Activated CD4-positive, alpha-beta T cell treated with anti-CD3 and anti-CD28 coated beads for 36 hours (primary cell): ENCODE measurements at regions not wholly inside any gene's neighbourhood (a gene's known extent, or its start where the extent isn't known, plus 50 kb on each side); places are given as distances from the start of the nearest gene placed in this dataset.
"Not testable (repeated sequence)": the region's sequence is repeated elsewhere in the genome, so short reads cannot be mapped to it uniquely, and the experiment has no call there.

ENCODE experiments used
- ATAC-seq: fragments of 200-7000 bp; cut with Tn5 transposase; one replicate; pipeline ENCODE4 v1.10.0; 2021; ENCODE audit warnings: mild to moderate bottlenecking, moderate library complexity
- CTCF ChIA-PET: fragments of 350-600 bp; sonication (Branson Sonifier 250); formaldehyde crosslinking; loops from one replicate; lab custom pipeline; 2021; ENCODE audit warnings: antibody characterized with exemption; lab: Charles Lee
- POLR2A ChIA-PET: fragments of 350-600 bp; sonication (Branson Sonifier 250); formaldehyde crosslinking; loops from one replicate; lab custom pipeline; 2021; ENCODE audit warnings: antibody characterized with exemption, inconsistent platforms; lab: Charles Lee
- DNase-seq: peaks from one replicate; pipeline ENCODE4 v3.0.0-alpha.2; 2020
- H3K27ac Mint-ChIP-seq: one replicate; pipeline ENCODE4 v1.8.0; 2021; ENCODE audit warnings: mixed read lengths
- H3K27me3 Mint-ChIP-seq: one replicate; pipeline ENCODE4 v1.8.0; 2021; ENCODE audit warnings: mixed read lengths
- H3K36me3 Mint-ChIP-seq: one replicate; pipeline ENCODE4 v1.8.0; 2021; ENCODE audit warnings: low read depth, mixed read lengths
- H3K4me1 Mint-ChIP-seq: one replicate; pipeline ENCODE4 v1.8.0; 2021; ENCODE audit warnings: mixed read lengths
- H3K4me3 Mint-ChIP-seq: one replicate; pipeline ENCODE4 v1.8.0; 2021; ENCODE audit warnings: mild to moderate bottlenecking, moderate library complexity, mixed read lengths
- H3K9me3 Mint-ChIP-seq: one replicate; pipeline ENCODE4 v1.8.0; 2021; ENCODE audit warnings: low read depth, mixed read lengths
- intact Hi-C, 2 experiments: fragments of 100-400 bp; cut with DNase I in 1 of 2; cut with micrococcal nuclease in 1 of 2; formaldehyde crosslinking; loops; one replicate each; pipeline versions ENCODE4 v1.14.2 to v1.15.1; 2022 to 2024; cut with DNase I, micrococcal nuclease

DNA sequence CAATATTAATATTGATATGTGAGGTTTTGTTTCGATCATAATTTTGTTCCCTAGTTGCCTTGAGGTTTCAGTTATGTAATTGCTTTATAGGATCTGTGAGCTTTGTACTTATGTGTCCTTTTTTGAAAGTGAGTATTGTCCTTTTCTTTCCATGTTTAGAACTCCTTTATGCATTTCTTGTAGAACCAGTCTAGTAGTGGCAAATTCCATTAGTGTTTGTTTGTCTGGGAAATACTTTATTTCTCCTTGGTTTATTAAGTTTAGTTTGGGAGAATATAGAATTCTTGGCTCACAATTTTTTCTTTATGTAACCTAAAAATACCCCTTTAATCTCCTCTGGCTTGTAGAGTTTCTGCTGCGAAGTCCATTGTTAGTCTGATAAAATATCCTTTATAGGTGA, 127.5 kb upstream of the KITLG start:
- POLR2A ChIA-PET: no interaction called here
- H3K27me3 Mint-ChIP-seq: no peaks in the 10 kb centered on the region

GRCh38 chr12:88706286-88706685, 126.0 kb upstream of the KITLG start:
- Mint-ChIP-seq H3K4me3 (no peak overlapping the region), H3K36me3 (no peaks in the 10 kb centered on the region), H3K27ac (no peak overlapping the region), H3K4me1 (no peaks in the 10 kb centered on the region), H3K27me3 (no peaks in the 10 kb centered on the region), H3K9me3 (peaks cover 7% of the 10 kb centered on the region)
- POLR2A ChIA-PET: no interaction called here
- DNase-seq (no peak), ATAC-seq (no peak)
- intact Hi-C loops: no loop called here
- CTCF ChIA-PET: no interaction called here

More for the DNA sequence above, 127.5 kb upstream of the KITLG start:
- no peak for ATAC-seq
- Mint-ChIP-seq H3K4me1 (no peaks in the 10 kb centered on the region), H3K9me3 (peaks cover 7% of the 10 kb centered on the region), H3K4me3 (no peak overlapping the region), H3K36me3 (no peaks in the 10 kb centered on the region), H3K27ac (no peak overlapping the region)
- intact Hi-C loops: no loop called here
- no peak for DNase-seq
- CTCF ChIA-PET: no interaction called here

DNA sequence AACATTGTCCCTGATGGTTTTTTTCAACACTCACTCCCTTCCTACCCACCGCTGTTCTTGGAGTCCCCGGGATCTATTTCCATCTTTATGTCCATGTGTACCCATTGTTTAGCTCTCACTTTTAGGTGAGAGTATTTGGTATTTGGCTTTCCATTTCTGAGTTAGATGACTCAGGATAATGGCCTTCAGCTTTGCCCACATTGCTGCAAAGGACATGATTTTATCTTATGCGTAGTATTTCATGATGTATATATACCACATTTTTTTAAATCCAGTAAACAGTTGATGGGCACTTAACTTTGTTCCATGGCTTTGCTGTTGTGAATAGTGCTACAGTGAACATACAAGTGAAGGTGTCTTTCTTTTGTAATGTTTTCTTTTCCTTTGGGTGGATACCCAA, 123.5 kb upstream of the KITLG start:
- intact Hi-C loops: no loop called here
- H3K27ac Mint-ChIP-seq: no peak overlapping the region
- POLR2A ChIA-PET: no interaction called here
- peaks cover 7% of the 10 kb centered on the region for H3K9me3 Mint-ChIP-seq
- DNase-seq: no peak
- ATAC-seq: no peak
- no peaks in the 10 kb centered on the region for H3K4me1 Mint-ChIP-seq
- no peaks in the 10 kb centered on the region for H3K27me3 Mint-ChIP-seq
- H3K4me3 Mint-ChIP-seq: no peak overlapping the region
- CTCF ChIA-PET: no interaction called here
- H3K36me3 Mint-ChIP-seq: no peaks in the 10 kb centered on the region

DNA sequence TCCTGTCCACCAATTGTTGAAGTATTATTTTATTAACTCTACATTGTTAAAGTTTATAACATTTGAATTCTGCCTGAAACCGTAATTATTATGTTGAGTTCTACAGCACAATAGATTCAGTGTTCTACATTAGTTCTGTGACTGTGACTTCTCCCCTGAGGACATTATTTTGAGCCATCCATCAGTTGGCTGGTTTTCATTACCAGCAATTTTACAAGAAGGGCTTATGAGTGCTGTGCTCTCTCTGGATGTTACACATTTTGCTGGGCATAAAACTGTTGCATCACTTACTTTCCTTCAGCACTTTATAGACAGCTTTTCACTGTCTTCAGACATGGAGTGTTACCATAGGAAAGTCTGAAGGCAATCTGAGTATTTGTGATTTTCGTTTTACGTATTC, 118.2 kb upstream of the KITLG start:
- CTCF ChIA-PET: no interaction called here
- no peak overlapping the region for H3K27ac Mint-ChIP-seq
- ATAC-seq (no peak), DNase-seq (no peak)
- H3K4me1 Mint-ChIP-seq: no peaks in the 10 kb centered on the region
- intact Hi-C loops: no loop called here
- peaks cover 3% of the 10 kb centered on the region for H3K9me3 Mint-ChIP-seq
- H3K36me3 Mint-ChIP-seq: no peaks in the 10 kb centered on the region
- no peak overlapping the region for H3K4me3 Mint-ChIP-seq
- POLR2A ChIA-PET: no interaction called here
- H3K27me3 Mint-ChIP-seq: no peaks in the 10 kb centered on the region

- intact Hi-C loops: no loop called here
- ChIA-PET CTCF (no interaction called here), POLR2A (interaction anchor here (0.6 kb wide), 1 partner anchor 1383 kb away, joined by 3 read pairs; no protein-coding TSS in a partner anchor)
- H3K4me1 Mint-ChIP-seq: no peaks in the 10 kb centered on the region
- no peaks in the 10 kb centered on the region for H3K27me3 Mint-ChIP-seq
- H3K27ac Mint-ChIP-seq: no peak overlapping the region
- DNase-seq (no peak), ATAC-seq (no peak)
- no peaks in the 10 kb centered on the region for H3K36me3 Mint-ChIP-seq
- peaks cover 5% of the 10 kb centered on the region for H3K9me3 Mint-ChIP-seq
- no peak overlapping the region for H3K4me3 Mint-ChIP-seq
Measured at GRCh38 chr12:88693837-88694445, 113.7 kb upstream of the KITLG start.

GRCh38 chr12:88691811-88692210, 111.5 kb upstream of the KITLG start:
- H3K27ac Mint-ChIP-seq: no peak overlapping the region
- intact Hi-C loops: no loop called here
- no peaks in the 10 kb centered on the region for H3K27me3 Mint-ChIP-seq
- H3K9me3 Mint-ChIP-seq: peaks cover 5% of the 10 kb centered on the region
- CTCF ChIA-PET: no interaction called here
- H3K36me3 Mint-ChIP-seq: no peaks in the 10 kb centered on the region
- no peak overlapping the region for H3K4me3 Mint-ChIP-seq
- DNase-seq (no peak), ATAC-seq (no peak)
- no peaks in the 10 kb centered on the region for H3K4me1 Mint-ChIP-seq
- POLR2A ChIA-PET: no interaction called here

DNA sequence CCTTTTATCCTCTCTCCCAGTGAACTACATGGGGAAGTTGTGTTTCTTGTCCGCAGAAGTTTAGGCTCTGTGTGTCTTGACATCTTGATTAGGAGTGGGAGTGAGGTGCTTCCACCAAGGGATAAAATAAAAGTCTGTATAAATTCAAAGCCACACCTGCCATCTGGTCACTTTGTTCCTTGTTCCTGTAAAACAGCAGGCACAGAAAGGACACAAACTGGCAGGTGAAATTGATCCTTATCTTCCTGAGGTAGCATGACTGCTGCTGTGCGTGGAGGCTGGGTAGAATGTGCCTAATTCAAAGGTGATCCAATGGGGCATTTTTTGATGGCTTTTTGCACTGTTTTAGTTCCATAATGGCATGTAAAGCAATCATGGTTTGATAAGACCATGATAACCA, 104.3 kb upstream of the KITLG start:
- Mint-ChIP-seq H3K4me1 (no peaks in the 10 kb centered on the region), H3K27me3 (no peaks in the 10 kb centered on the region), H3K9me3 (no peaks in the 10 kb centered on the region), H3K27ac (no peak overlapping the region), H3K4me3 (no peak overlapping the region), H3K36me3 (no peaks in the 10 kb centered on the region)
- ChIA-PET CTCF (no interaction called here), POLR2A (no interaction called here)
- no peak for ATAC-seq
- intact Hi-C loops: no loop called here
- DNase-seq: no peak

DNA sequence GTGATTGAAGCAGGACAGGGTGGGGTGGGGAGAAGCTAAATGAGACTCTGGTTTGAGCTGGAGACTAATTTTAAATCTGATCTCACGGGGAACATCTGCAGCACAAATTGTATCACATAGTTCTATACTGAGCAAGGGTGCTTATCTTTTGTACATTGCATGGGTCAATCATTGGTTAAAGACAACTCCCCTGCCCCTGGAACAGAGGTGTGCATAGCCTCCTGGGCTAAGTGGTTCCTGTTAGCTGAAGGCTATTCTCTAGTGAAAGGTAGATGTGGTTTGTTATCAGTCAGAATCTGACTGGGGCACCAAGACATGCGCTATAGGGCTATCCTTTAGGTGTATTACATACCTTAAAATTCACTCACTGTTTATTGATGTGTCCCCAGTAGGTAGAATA, 103.9 kb upstream of the KITLG start:
- DNase-seq (no peak), ATAC-seq (no peak)
- no peaks in the 10 kb centered on the region for H3K27me3 Mint-ChIP-seq
- no peaks in the 10 kb centered on the region for H3K36me3 Mint-ChIP-seq
- H3K4me1 Mint-ChIP-seq: no peaks in the 10 kb centered on the region
- ChIA-PET POLR2A (no interaction called here), CTCF (no interaction called here)
- no peak overlapping the region for H3K4me3 Mint-ChIP-seq
- no peak overlapping the region for H3K27ac Mint-ChIP-seq
- H3K9me3 Mint-ChIP-seq: no peaks in the 10 kb centered on the region
- intact Hi-C loops: no loop called here

DNA sequence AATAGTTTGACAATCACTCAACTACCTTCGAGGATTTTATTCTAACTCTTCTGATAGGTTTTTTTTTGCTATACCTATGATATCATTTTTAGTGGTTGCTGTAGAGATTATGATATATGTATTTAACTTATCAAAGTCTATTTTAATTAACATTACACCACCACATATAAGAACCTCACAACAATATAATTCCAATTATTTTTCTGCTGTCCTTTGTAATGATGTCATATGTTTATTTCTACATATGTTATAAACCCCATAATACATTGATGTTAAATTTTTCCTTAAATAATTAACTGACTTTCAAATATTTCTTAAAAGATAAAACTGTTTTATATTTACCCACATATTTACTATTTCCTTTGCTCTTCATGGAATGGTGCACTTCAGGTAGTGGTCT, 103.4 kb upstream of the KITLG start:
- intact Hi-C loops: no loop called here
- ATAC-seq (no peak), DNase-seq (no peak)
- no peaks in the 10 kb centered on the region for H3K9me3 Mint-ChIP-seq
- no peak overlapping the region for H3K27ac Mint-ChIP-seq
- H3K27me3 Mint-ChIP-seq: no peaks in the 10 kb centered on the region
- H3K36me3 Mint-ChIP-seq: no peaks in the 10 kb centered on the region
- H3K4me1 Mint-ChIP-seq: no peaks in the 10 kb centered on the region
- POLR2A ChIA-PET: no interaction called here
- CTCF ChIA-PET: no interaction called here
- H3K4me3 Mint-ChIP-seq: no peak overlapping the region

GRCh38 chr12:88681271-88681670, 101.0 kb upstream of the KITLG start:
- no peaks in the 10 kb centered on the region for H3K27me3 Mint-ChIP-seq
- POLR2A ChIA-PET: no interaction called here
- H3K27ac Mint-ChIP-seq: no peak overlapping the region
- no peaks in the 10 kb centered on the region for H3K9me3 Mint-ChIP-seq
- no peaks in the 10 kb centered on the region for H3K4me1 Mint-ChIP-seq
- no peaks in the 10 kb centered on the region for H3K36me3 Mint-ChIP-seq
- CTCF ChIA-PET: no interaction called here
- intact Hi-C loops: no loop called here
- ATAC-seq (no peak), DNase-seq (no peak)
- H3K4me3 Mint-ChIP-seq: no peak overlapping the region

DNA sequence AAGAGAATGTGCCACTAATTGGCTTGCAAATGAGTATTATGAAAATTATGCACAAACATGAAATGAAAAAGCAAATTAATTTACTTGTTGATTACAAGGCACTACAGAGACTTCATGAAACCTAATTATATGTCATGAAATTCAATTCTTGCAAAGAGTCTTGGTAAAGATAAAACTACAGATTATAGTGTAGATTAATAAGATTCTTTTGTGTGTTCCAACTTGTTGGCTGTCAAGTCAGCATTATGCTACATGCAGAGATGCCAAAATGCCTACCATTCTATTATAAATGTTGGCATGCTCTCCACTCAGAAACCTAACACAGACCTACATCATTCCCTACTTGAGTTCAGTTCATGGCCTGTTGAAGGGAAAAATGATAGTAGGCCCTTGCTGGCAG, 97.2 kb upstream of the KITLG start:
- ATAC-seq (no peak), DNase-seq (no peak)
- no peaks in the 10 kb centered on the region for H3K27me3 Mint-ChIP-seq
- H3K4me1 Mint-ChIP-seq: no peaks in the 10 kb centered on the region
- H3K27ac Mint-ChIP-seq: no peak overlapping the region
- no peaks in the 10 kb centered on the region for H3K36me3 Mint-ChIP-seq
- POLR2A ChIA-PET: no interaction called here
- no peaks in the 10 kb centered on the region for H3K9me3 Mint-ChIP-seq
- CTCF ChIA-PET: no interaction called here
- intact Hi-C loops: no loop called here
- no peak overlapping the region for H3K4me3 Mint-ChIP-seq

DNA sequence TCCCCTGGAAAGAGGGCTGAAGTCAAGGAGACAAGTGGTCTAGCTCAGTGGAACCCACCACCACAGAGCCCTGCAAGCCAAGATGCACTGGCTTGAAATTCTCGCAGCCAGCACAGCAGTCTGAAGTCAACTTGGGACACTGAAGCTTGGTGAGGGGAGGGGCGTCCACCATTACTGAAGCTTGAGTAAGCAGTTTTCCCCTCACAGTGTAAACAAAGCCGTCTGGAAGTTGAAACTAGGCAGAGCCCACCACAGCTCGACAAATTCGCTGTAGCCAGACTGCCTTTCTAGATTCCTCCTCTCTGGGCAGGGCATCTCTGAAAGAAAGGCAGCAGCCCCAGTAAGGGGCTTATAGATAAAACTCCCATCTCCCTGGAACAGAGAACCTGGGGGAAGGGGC, 87.3 kb upstream of the KITLG start:
- H3K4me3 Mint-ChIP-seq, ATAC-seq, DNase-seq, H3K9me3 Mint-ChIP-seq, intact Hi-C loops, H3K27ac Mint-ChIP-seq, H3K4me1 Mint-ChIP-seq, H3K27me3 Mint-ChIP-seq, POLR2A ChIA-PET, H3K36me3 Mint-ChIP-seq: not testable (repeated sequence)
- CTCF ChIA-PET: interaction anchor here (0.7 kb wide), 1 partner anchor 13 kb away, joined by 3 read pairs; no protein-coding TSS in a partner anchor

GRCh38 chr12:88665071-88665470, 84.8 kb upstream of the KITLG start:
- ChIA-PET CTCF (no interaction called here), POLR2A (no interaction called here)
- intact Hi-C loops: no loop called here
- H3K4me3 Mint-ChIP-seq: no peak overlapping the region
- no peak for DNase-seq
- H3K9me3 Mint-ChIP-seq: no peaks in the 10 kb centered on the region
- H3K4me1 Mint-ChIP-seq: no peaks in the 10 kb centered on the region
- H3K27me3 Mint-ChIP-seq: peaks cover 4% of the 10 kb centered on the region
- ATAC-seq: no peak
- H3K36me3 Mint-ChIP-seq: no peaks in the 10 kb centered on the region
- no peak overlapping the region for H3K27ac Mint-ChIP-seq
